Testis (tissue), 2 donors: ENCODE measurements at regions not wholly inside any gene's neighbourhood (a gene's known extent, or its start where the extent isn't known, plus 50 kb on each side); places are given as distances from the start of the nearest gene placed in this dataset.

Experiments used
- CTCF ChIP-seq, 3 experiments: fragments of 450-650 bp in 2 of 3; fragments of 200-600 bp in 1 of 3; sonication (generic) in 1 of 3; IDR thresholded peaks; one replicate each; pipeline ENCODE4 v1.5.1; 2016 to 2019; ENCODE audit warnings: antibody characterized with exemption in 3 of 3, mild to moderate bottlenecking in 2 of 3, moderate library complexity in 1 of 3
- POLR2A ChIP-seq: fragments of 450-650 bp; IDR thresholded peaks from one replicate; pipeline ENCODE4 v1.6.1; 2017; ENCODE audit warnings: antibody characterized with exemption, mild to moderate bottlenecking, moderate library complexity

GRCh38 chr14:40374221-40374620, 942.0 kb upstream of the FBXO33 start:
- TF ChIP-seq POLR2A: no peak
- no peak for TF ChIP-seq CTCF (IDR thresholded peaks at IDR 0.05)
